ENCODE measurements at regions not wholly inside any gene's neighbourhood (a gene's known extent, or its start where the extent isn't known, plus 50 kb on each side); places are given as distances from the start of the nearest gene placed in this dataset.

- no peak for TF ChIP-seq ADNP (tag; IDR thresholded peaks at IDR 0.05)
- TF ChIP-seq HINFP (tag; conservative IDR thresholded peaks at IDR 0.05; ENCODE audit: low read depth), result no peak
Observed at GRCh38 chr4:130034876-130035275, 938.9 kb downstream of the C4orf33 start.
